ENCODE measurements at regions not wholly inside any gene's neighbourhood (a gene's known extent, or its start where the extent isn't known, plus 50 kb on each side); places are given as distances from the start of the nearest gene placed in this dataset.

DNA sequence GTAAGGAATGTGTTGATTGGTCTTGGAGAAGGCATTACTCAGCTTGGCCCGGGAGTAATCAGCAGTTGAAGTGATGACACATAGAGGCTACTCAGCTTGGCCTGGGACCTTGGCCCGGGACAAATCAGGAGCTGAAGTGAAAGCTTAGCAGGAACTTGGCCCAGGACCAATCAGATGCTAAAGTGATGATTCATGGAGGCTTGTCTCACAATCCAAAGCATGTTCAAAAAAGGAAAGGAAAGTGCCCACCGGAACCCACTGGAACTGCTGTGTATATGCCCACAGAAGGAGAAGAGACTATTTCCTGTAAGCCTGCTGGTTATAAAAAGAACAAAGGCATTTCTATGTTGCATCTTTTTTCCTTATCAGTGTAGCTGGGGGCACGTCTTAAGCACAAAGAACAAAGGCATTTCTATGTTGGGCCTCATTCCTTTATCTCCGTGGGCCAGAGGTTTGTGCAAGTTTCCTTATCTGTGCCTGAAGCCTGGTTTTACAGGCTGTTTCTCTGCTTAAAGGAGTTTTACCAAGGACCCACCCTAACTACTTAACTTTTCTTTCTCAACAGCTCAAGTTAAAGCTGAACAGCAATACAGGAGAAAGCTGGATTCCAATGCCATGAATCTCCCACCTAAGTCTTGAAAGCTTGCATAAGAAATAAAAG is 1176.7 kb downstream of the NLGN4X start:
- no peak overlapping the region for H2AFZ ChIP-seq (ENCODE audit: low read length)
- H3K27me3 ChIP-seq (ENCODE audit: insufficient read depth, low read length, poor library complexity, severe bottlenecking) = no peaks in the 10 kb centered on the region
- TF ChIP-seq EZH2phosphoT487 (IDR thresholded peaks at IDR 0.05; ENCODE audit: borderline replicate concordance) (no peak), CTCF (conservative IDR thresholded peaks at IDR 0.05; ENCODE audit: low read length) (no peak)
- H3K9me2 ChIP-seq (replicated peaks; ENCODE audit: low read depth, low read length) = no peaks in the 10 kb centered on the region
- H3K79me2 ChIP-seq (ENCODE audit: insufficient read depth, low read length) = no peaks in the 10 kb centered on the region
- no peaks in the 10 kb centered on the region for H3K9me3 ChIP-seq (ENCODE audit: insufficient read depth, low read depth, low read length)
- H3F3A ChIP-seq (ENCODE audit: low read depth) = no peaks in the 10 kb centered on the region
- H3K36me3 ChIP-seq (ENCODE audit: insufficient read depth, low read length) = no peaks in the 10 kb centered on the region
- no peak overlapping the region for H3K4me3 ChIP-seq (ENCODE audit: low read length, poor library complexity, severe bottlenecking)
- H3K4me1 ChIP-seq (ENCODE audit: insufficient read depth, low read length, poor library complexity, severe bottlenecking) = no peaks in the 10 kb centered on the region
- no peak overlapping the region for H3K9ac ChIP-seq (ENCODE audit: low read depth, low read length, poor library complexity, severe bottlenecking)
- H3K4me2 ChIP-seq (ENCODE audit: low read depth, low read length, poor library complexity, severe bottlenecking) = no peak overlapping the region
- H4K20me1 ChIP-seq (ENCODE audit: insufficient read depth, low read length, poor library complexity, severe bottlenecking) = no peaks in the 10 kb centered on the region

GRCh38 chrX:5042563-5042962 is 1186.1 kb downstream of the NLGN4X start:
- H3K27me3 ChIP-seq (ENCODE audit: insufficient read depth, low read length, poor library complexity, severe bottlenecking) = no peaks in the 10 kb centered on the region
- no peak overlapping the region for H3K9ac ChIP-seq (ENCODE audit: low read depth, low read length, poor library complexity, severe bottlenecking)
- no peaks in the 10 kb centered on the region for H3K4me1 ChIP-seq (ENCODE audit: insufficient read depth, low read length, poor library complexity, severe bottlenecking)
- H3K4me3 ChIP-seq (ENCODE audit: low read length, poor library complexity, severe bottlenecking) = no peak overlapping the region
- no peaks in the 10 kb centered on the region for H3K9me2 ChIP-seq (replicated peaks; ENCODE audit: low read depth, low read length)
- H2AFZ ChIP-seq (ENCODE audit: low read length) = no peak overlapping the region
- TF ChIP-seq EZH2phosphoT487 (IDR thresholded peaks at IDR 0.05; ENCODE audit: borderline replicate concordance) = no peak
- TF ChIP-seq CTCF (conservative IDR thresholded peaks at IDR 0.05; ENCODE audit: low read length) = no peak
- no peaks in the 10 kb centered on the region for H3K79me2 ChIP-seq (ENCODE audit: insufficient read depth, low read length)
- no peaks in the 10 kb centered on the region for H3K9me3 ChIP-seq (ENCODE audit: insufficient read depth, low read depth, low read length)
- no peaks in the 10 kb centered on the region for H4K20me1 ChIP-seq (ENCODE audit: insufficient read depth, low read length, poor library complexity, severe bottlenecking)
- no peak overlapping the region for H3K4me2 ChIP-seq (ENCODE audit: low read depth, low read length, poor library complexity, severe bottlenecking)
- H3F3A ChIP-seq (ENCODE audit: low read depth) = no peaks in the 10 kb centered on the region
- H3K36me3 ChIP-seq (ENCODE audit: insufficient read depth, low read length) = no peaks in the 10 kb centered on the region

GRCh38 chrX:5031792-5032191 is 1196.9 kb downstream of the NLGN4X start:
- Histone ChIP-seq H3K79me2 (ENCODE audit: insufficient read depth, low read length) (no peaks in the 10 kb centered on the region), H3K9ac (ENCODE audit: low read depth, low read length, poor library complexity, severe bottlenecking) (no peak overlapping the region), H4K20me1 (ENCODE audit: insufficient read depth, low read length, poor library complexity, severe bottlenecking) (no peaks in the 10 kb centered on the region), H3K4me1 (ENCODE audit: insufficient read depth, low read length, poor library complexity, severe bottlenecking) (no peaks in the 10 kb centered on the region), H3K9me2 (replicated peaks; ENCODE audit: low read depth, low read length) (no peaks in the 10 kb centered on the region), H3K36me3 (ENCODE audit: insufficient read depth, low read length) (no peaks in the 10 kb centered on the region), H3K4me3 (ENCODE audit: low read length, poor library complexity, severe bottlenecking) (no peak overlapping the region), H3K4me2 (ENCODE audit: low read depth, low read length, poor library complexity, severe bottlenecking) (no peak overlapping the region), H3K9me3 (ENCODE audit: insufficient read depth, low read depth, low read length) (no peaks in the 10 kb centered on the region), H3K27me3 (ENCODE audit: insufficient read depth, low read length, poor library complexity, severe bottlenecking) (no peaks in the 10 kb centered on the region), H2AFZ (ENCODE audit: low read length) (no peak overlapping the region), H3F3A (ENCODE audit: low read depth) (no peaks in the 10 kb centered on the region)
- TF ChIP-seq EZH2phosphoT487 (IDR thresholded peaks at IDR 0.05; ENCODE audit: borderline replicate concordance) (no peak), CTCF (conservative IDR thresholded peaks at IDR 0.05; ENCODE audit: low read length) (no peak)

All from Loucy (cell line).